MM.1S (cell line): ENCODE measurements at regions not wholly inside any gene's neighbourhood (a gene's known extent, or its start where the extent isn't known, plus 50 kb on each side); places are given as distances from the start of the nearest gene placed in this dataset.

Source experiments
- DNase-seq: peaks from one replicate; pipeline ENCODE4 v3.0.0-alpha.2; 2015
- H2AFZ ChIP-seq: fragments of 300-600 bp; sonication (generic); 2 replicates; pipeline ENCODE4 v1.6.0; 2016; ENCODE audit warnings: antibody characterized with exemption, low read length
- H3F3A ChIP-seq: fragments of 300-600 bp; sonication (generic); 2 replicates; pipeline ENCODE4 v1.6.1; 2016; ENCODE audit warnings: mild to moderate bottlenecking, antibody characterized with exemption, low read length, moderate library complexity, mixed read lengths; ENCODE audit not compliant: insufficient read depth
- H3K27ac ChIP-seq: fragments of 300-600 bp; sonication (generic); 2 replicates; pipeline ENCODE4 v1.5.1; 2016; ENCODE audit warnings: mild to moderate bottlenecking, low read length
- H3K27me3 ChIP-seq: fragments of 300-600 bp; sonication (generic); replicated peaks from 2 replicates; pipeline ENCODE4 v1.6.0; 2016; ENCODE audit warnings: low read length; ENCODE audit not compliant: insufficient read depth
- H3K36me3 ChIP-seq: fragments of 300-600 bp; sonication (generic); replicated peaks from 2 replicates; pipeline ENCODE4 v1.6.1; 2016; ENCODE audit warnings: mild to moderate bottlenecking, low read length, mixed read lengths; ENCODE audit not compliant: insufficient read depth
- H3K4me1 ChIP-seq: fragments of 300-600 bp; sonication (generic); 2 replicates; pipeline ENCODE4 v1.6.1; 2016; ENCODE audit warnings: low read length, mixed read lengths
- H3K4me2 ChIP-seq: fragments of 300-600 bp; sonication (generic); 2 replicates; pipeline ENCODE4 v1.6.0; 2016; ENCODE audit warnings: low read depth, low read length
- H3K4me3 ChIP-seq: fragments of 300-600 bp; sonication (generic); 2 replicates; pipeline ENCODE4 v1.5.1; 2016; ENCODE audit warnings: low read length, mixed read lengths
- H3K79me2 ChIP-seq: fragments of 300-600 bp; sonication (generic); 2 replicates; pipeline ENCODE4 v1.6.1; 2016; ENCODE audit warnings: mixed run types, low read length, mixed read lengths
- H3K9ac ChIP-seq: fragments of 300-600 bp; sonication (generic); 2 replicates; pipeline ENCODE4 v1.6.1; 2016; ENCODE audit warnings: low read length, mixed read lengths
- H3K9me2 ChIP-seq: fragments of 300-600 bp; sonication (generic); replicated peaks from 2 replicates; pipeline ENCODE4 v1.6.1; 2016; ENCODE audit warnings: mild to moderate bottlenecking, low read length, mixed read lengths; ENCODE audit not compliant: insufficient read depth
- H3K9me3 ChIP-seq: fragments of 300-600 bp; sonication (generic); replicated peaks from 2 replicates; pipeline ENCODE4 v1.6.1; 2016; ENCODE audit warnings: mild to moderate bottlenecking, low read length, mixed read lengths; ENCODE audit not compliant: insufficient read depth
- H4K20me1 ChIP-seq: fragments of 300-600 bp; sonication (generic); 2 replicates; pipeline ENCODE4 v1.6.1; 2016; ENCODE audit warnings: mild to moderate bottlenecking, low read length, moderate library complexity, mixed read lengths; ENCODE audit not compliant: insufficient read depth
- CTCF ChIP-seq: fragments of 300-600 bp; sonication (generic); IDR thresholded peaks from 2 replicates; pipeline ENCODE4 v1.5.1; 2016; ENCODE audit warnings: antibody characterized with exemption, low read length, mixed read lengths
- EZH2 ChIP-seq: fragments of 300-600 bp; sonication (generic); optimal IDR thresholded peaks from 2 replicates; pipeline ENCODE3; 2017; ENCODE audit warnings: low read depth, mild to moderate bottlenecking, antibody characterized with exemption, low read length, mixed read lengths
- EZH2phosphoT487 ChIP-seq: fragments of 300-600 bp; sonication (generic); IDR thresholded peaks from 2 replicates; pipeline ENCODE4 v1.6.1; 2018; ENCODE audit warnings: antibody characterized with exemption, low read length

- Histone ChIP-seq H3K9me2 (no peaks in the 10 kb centered on the region), H3K4me1 (peaks cover 51% of the 10 kb centered on the region), H2AFZ (no peak overlapping the region), H4K20me1 (no peaks in the 10 kb centered on the region), H3K4me2 (peak overlapping the region; percentile 47; the same call in 1 of the 2 replicates), H3K9ac (peak overlapping the region; percentile 62), H3K27me3 (no peaks in the 10 kb centered on the region), H3K79me2 (no peaks in the 10 kb centered on the region), H3K9me3 (no peaks in the 10 kb centered on the region), H3K4me3 (peak overlapping the region; percentile 8; the same call in 1 of the 2 replicates), H3F3A (peaks cover 31% of the 10 kb centered on the region), H3K36me3 (no peaks in the 10 kb centered on the region), H3K27ac (peak overlapping the region; percentile 89)
- DNase-seq: no peak
- TF ChIP-seq EZH2: no peak
- TF ChIP-seq CTCF: no peak
- TF ChIP-seq EZH2phosphoT487: no peak
These were observed 50.5 kb upstream of the KMT2E start for GRCh38 chr7:104963378-104963990.

GRCh38 chr7:104963991-104964385 is 50.0 kb upstream of the KMT2E start:
- H3K4me3 ChIP-seq: no peak overlapping the region
- H3K9me3 ChIP-seq: no peaks in the 10 kb centered on the region
- no peak overlapping the region for H2AFZ ChIP-seq
- no peaks in the 10 kb centered on the region for H4K20me1 ChIP-seq
- H3K9me2 ChIP-seq: no peaks in the 10 kb centered on the region
- peak; percentile 58 for DNase-seq
- no peak overlapping the region for H3K4me2 ChIP-seq
- peaks cover 48% of the 10 kb centered on the region for H3K4me1 ChIP-seq
- H3K27me3 ChIP-seq: no peaks in the 10 kb centered on the region
- peak overlapping the region; percentile 62; the same call in 1 of the 2 replicates for H3K9ac ChIP-seq
- TF ChIP-seq CTCF: no peak
- TF ChIP-seq EZH2phosphoT487: no peak
- no peak for TF ChIP-seq EZH2
- no peaks in the 10 kb centered on the region for H3K79me2 ChIP-seq
- no peaks in the 10 kb centered on the region for H3K36me3 ChIP-seq
- peaks cover 30% of the 10 kb centered on the region for H3F3A ChIP-seq
- H3K27ac ChIP-seq: peak overlapping the region; percentile 89
